Activated CD4-positive, alpha-beta T cell treated with anti-CD3 and anti-CD28 coated beads, Interleukin-10, Interleukin-2, amounts not matched to agents 100 ng/mL and 50 ng/mL, durations not matched to agents 16 hours and 8 hours (primary cell): ENCODE measurements at regions not wholly inside any gene's neighbourhood (a gene's known extent, or its start where the extent isn't known, plus 50 kb on each side); places are given as distances from the start of the nearest gene placed in this dataset.

ENCODE experiments used
- DNase-seq: peaks from one replicate; pipeline ENCODE4 v3.0.0-alpha.2; 2020

DNA sequence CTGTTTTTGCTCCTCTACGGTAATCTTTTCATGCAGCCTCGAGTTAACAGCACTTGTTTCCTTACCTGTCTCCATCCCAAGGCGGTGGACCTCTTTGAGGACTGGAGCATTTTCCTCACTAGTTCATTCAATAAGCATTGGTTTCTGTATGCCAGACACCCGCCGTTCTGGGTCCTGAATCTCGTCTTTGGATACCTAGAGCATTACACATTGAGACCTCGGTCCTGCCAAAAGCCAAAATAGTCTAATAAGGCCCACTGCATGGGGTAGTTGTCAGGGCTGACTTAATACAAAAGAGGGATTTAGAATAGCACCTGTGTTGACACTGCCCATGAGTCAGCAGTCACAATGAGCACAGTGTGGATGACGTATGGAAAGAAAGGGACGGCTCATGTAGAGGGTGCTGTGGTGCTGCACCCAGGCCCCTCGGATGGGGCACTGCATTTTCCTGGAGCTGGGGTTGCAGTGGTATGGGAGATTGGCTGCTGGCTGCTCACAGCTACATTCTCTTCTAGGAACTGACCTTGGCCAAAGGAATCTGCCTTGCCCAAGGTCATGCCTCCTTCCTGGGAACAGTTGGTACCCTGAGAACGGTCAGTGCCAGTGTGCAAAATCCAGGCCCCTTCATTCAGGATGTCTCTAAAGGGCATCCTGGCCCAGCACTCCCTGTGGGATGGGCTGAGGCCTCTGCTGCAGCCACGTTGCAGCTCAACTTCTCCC, 126.9 kb upstream of the NCK2 start:
- no peak for DNase-seq

DNA sequence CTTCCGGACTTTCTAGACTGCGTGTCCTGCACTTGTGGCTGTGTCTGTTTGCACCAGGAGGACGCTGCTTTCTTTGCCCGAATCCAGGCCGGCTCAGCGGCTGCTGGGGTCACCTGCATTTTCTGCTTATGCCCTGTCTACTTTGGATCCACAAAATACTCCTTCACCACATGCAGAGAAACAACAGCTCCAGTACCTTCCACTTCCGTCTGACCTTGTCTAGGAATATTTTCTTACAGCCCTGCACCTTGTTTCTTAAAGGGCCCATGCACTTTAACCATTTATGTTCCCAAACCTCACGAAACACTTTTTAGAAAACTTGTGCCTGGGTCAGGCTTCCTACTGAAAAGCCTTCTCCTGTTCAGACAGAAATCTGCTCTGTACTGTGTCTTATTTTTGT, 129.4 kb upstream of the NCK2 start:
- DNase-seq, result no peak

DNA sequence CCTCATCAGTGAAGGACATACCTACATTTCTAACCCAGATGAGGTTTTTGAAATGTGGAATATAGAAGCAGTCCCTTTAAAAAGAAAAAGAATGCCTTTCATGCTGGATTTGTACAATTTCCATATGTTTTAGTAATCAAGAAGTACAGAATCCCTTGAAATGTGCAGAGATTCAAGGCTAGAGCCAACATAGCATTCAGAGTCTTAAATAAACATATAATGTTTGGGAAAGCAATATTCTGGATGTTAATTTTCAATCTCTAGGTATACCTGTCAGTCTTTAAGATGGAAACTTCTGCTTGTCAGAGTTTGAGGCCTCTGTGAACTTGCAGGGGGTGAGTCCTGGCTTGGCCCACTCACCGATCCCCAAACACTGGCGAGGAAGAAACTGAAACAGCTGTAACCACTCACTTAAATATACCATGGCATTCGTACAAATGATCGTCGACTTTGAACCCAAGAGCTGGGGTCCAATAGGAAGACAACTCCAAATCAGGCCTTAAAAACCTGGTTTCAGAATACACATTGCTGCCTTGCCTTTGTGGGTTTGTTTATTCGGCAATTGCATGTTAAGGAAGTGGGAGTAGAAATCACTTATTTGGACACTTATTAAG, 132.8 kb upstream of the NCK2 start:
- no peak for DNase-seq

DNA sequence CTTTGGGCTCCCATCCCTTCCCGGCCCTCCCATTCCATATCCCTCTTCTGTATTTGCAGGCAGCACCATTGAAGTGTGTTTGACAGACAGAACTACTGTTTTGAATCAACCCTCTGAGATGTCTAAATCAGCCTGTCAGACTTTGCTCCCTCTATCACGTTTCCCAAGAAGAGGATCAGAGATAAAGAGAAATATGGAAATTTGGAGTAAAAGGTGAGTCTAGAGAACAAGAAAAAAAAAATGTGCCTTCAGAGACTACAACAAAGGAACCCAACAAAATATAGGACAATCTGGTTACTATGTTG, 133.4 kb upstream of the NCK2 start:
- DNase-seq, result no peak

DNA sequence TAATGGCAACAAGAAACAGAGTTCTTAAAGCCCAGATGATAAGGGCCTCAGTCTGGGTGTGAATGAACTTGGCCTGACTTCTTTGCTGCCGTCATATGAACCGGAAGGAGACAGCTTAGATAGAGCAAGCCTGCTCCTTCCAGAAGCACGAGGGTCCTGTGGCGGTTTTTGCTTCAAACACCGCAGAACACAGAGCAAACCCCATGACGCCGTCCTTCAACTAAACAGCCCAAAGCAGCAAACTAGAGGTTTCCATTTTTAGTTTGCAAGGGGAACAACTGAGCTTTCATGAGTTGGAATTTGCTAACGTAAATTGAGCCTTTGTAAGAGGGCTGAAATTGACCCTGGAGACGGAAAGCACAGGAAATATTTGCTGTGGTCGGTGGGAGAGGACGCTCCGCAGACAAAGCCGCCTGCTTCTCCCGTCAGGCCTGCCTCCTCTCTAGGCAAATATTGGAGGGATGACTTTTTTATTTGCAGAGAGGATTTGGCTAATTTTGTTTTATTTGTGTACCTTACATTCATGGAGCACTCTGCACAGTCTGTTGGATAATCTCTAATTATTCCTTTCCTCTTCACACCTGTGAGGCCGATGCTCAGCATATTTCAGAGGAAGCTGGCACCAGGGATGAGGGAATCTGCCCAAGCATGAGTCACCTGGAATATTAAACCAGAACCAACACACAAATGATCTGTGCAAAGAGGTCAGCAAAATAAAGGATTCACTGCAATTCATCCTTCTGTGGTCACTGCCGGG, 134.0 kb upstream of the NCK2 start:
- DNase-seq, result no peak

DNA sequence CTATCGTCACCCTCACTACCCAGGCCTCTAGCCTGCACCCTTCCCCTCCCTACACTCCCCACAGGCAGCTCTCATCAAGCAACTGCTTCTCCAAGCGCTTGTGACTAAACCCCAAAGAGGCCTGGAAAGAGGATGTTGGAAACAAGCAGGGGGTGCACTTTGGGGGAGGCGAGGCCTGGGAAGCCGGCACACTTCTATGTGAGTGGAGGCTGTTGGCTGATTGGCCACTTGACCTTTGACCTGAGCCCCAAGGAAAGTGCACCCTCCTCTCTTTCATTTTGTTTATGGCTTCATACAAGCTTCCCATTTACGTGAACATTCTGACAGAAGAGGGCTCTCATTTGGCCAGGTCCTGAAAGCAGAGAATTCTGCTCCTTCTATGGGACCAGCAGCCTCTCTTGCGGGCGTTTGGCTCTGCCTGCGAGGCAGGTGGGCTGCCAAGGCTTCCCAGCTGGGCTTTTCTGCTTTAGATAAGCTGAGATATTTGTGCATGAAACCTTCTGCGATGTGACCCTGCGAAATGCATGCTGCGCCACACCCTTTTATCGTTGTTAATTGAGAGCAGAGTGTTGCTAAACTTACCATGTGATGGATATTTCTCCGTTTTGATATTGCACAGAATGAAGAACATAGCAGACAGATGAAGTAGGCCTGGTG, 134.8 kb upstream of the NCK2 start:
- no peak for DNase-seq

DNA sequence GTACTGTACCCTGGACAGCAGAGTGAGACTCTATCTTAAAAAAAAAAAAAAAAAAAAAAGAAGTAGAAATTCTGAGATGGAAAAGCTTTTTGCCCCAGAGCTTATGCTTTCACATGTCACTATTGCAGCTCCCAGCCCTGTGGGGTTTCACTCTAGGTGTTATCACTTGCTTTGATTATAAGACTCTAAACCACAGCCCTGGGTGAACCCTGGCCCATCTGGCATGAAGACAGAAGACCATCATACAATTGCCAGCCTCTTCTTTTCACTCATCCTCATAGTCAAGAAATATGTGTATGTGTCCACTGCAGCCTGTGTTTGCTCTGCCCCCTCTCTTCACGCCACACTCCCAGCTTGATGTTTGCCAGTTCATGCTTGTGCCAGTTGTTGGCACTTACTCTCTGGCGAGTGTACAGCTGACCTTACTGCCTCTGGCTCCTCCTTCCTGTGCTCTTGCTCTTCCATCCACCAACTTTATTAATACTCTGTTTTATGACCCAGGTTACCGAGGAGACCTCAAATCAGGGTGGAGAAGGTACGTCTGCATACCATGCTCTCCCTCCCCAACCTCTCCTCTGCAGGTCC, 136.7 kb upstream of the NCK2 start:
- DNase-seq, result no peak

DNA sequence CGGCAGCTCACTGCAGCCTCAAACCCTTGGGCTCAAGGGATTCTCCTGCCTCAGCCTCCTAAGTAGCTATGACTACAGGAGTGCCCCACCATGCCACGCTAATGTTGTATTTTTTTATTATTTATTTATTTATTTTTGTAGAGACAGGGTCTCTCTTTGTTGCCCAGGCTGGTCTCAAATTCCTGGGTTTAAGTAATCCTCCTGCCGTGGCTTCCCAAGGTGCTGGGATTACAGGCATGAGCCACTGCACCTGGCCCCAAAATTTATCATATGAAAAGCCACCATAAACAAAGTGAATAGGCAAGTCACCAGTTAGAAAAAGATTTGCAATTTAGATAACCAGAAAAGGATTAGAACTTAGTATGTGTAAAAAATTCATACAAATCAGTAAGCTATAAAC, 138.6 kb upstream of the NCK2 start:
- no peak for DNase-seq

DNA sequence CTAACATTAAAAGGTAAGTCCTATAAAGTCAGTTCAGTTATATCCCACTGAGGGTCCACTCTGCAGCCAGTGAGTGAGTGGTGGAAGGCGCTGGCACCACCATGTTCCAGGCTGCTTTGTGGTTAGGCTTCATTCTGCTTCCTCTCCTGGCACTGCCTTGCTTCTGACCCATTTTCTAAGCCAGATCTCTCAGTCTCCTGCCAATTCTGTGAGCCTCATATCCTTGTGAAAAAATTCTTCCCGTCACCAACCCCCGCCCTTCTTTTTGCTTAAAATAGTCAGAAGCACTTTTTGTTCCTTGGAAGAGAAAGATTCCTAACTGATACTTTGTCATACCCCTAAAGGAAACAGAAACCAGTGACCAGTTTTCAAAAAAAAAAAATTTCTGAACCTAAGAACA, 139.8 kb upstream of the NCK2 start:
- no peak for DNase-seq

DNA sequence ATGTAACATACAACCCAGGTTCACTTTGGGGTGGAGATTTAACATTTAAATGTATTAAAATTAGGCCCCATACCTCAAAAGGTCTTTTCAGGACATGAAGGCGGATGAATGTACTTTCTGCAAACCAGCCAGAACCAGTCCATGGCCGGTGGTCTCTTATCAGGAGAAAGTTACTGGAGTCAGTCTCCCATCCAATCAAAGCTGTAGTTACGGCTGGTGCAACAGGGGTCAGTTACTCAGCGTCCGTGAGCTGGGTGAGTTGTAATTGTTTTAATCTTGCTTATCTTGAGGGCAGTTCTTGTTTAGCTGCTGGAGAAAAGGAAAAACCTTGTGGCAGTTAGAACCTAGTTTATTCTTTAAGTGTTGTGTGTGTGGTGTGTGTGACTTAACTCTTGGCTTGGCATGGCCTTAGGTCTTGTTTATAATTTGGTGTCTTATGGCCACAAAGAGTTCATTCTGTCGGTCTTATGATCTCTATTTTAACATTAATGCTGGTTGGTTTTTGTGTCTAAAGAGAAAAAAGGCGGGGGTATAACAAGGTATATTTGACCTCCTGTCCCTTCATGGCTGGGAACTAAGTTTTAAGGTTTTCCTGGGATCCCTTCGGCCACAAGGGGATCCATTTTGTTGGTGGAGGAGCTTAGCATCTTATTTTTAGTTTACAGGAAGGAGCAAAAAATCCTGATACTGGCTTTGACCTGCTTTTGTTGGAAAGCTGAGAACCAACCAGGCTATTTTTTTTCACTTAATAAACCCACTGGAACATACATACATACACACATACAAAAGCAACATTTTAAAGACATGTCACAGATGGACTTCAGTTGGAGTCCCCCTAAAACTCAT, 143.5 kb upstream of the NCK2 start:
- DNase-seq, result no peak

DNA sequence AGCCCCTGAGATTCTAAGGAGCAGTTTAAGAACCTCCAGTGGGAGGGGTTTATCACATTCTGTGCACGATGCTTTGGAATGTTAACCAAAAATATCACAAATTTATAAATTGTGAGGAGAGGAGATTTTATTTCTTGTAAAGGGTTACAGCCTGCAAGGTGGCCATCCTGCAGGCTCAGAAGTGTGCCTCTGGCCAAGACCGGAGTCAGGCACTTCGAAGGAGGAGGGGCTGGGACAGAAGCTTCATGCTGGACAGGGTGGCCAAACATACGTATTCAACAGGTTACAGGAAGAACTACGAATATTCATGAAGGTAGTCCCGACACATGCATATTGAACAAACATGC, 144.1 kb upstream of the NCK2 start:
- DNase-seq, result no peak

DNA sequence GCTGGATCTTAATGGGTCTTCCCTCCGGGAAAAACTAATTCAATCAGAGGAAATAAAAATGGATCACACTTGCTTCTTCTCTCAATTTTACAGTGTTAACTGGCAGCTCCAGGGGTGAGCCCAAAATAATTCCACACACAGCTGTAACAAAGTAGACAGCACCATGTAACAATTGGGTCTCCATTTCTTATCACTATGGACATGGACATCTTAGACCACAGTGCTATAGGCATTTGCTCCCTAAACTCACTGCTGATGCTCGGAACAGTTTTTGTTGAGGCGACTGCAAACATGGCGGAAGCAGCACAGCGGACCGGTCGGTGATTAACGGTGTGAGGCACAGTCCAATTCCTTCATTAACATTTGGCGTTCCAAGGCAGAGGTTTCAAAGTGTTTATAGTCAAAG, 144.7 kb upstream of the NCK2 start:
- DNase-seq, result no peak

DNA sequence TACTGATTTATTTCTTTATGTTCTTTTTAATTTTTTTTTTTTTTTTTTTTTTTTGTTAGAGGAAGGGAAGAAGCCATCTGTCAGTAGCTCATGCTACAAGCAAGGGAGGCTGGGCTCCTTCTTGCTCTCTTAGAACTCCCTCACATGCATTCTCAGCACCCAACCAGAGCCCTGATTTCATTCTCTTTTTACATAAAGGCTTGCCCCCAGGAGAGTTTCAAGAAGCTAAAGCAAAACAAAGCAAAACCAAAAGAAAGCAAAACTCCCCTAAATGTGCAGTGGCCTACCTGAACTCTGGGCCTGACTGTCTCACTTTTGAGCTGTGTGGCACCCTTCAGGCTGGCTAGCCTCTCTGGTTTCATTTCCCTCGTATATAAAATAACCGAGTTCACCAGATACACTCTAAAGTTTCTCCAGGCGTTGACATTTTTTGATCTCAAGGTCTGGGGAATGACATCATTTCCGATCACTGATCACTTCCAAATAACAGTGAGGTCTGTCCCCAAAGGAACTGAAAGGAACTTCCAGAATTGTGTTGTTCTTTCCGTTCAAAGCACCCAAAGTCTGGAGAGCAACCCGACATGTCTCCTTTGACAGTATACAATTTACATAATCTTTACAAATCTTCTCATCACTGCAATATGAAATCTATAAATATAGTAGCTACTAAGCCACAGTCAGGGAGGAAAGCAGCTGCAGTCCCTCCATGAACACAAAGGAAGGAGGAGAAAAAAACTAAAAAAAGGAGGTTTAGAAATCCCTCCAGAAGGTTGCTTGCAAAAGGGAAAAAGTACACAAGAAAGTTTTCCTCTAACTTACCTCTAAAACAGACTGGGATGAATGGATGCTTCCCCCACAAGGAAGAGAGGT, 145.6 kb upstream of the NCK2 start:
- no peak for DNase-seq

DNA sequence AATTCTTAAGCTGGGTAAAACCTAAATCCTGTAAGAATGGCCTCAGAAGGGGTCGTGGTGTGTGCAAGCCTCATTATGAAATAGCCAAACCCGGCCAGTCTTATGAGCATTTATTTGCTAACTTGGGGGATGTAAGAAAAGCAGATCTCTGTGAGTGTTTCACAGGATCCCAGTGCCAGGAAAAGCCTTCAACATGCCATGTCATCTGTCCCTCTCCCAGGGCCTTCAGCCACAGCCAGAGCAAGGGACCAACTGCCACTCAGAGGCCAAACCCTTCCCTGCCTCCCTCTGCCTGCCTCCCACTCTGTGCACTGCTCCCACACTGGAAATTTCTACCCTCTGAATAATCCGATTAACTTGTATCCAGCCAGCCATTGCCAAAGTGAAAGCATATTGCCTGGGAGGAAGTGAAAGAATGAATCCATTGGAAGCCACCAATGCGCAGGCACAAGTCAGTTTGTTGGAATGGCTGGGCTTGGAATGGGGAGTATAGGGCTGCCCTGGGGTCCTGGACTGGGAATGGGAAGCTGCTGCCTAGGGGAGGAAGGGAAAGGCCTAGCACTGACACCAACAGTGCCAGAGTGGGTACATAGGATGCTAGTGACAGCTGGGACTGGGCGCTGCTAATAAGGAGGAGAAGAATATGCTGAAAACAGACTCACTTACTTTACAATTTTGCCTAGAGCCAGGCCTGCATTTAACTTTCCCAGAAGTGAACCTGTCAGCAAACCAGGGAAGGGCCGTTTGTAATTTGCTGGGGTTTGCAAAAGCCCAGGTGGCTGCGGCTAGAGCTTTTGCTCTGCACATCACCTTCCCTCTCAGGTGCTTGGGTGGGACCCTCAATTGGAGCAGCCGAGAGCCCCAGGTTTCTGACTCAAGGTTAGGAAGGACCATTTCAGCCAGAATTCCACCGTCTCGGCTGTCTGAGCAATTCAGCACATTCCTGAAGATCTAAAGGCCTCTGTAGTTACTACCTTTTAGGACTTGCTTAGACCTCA, 146.6 kb upstream of the NCK2 start:
- DNase-seq, result no peak

DNA sequence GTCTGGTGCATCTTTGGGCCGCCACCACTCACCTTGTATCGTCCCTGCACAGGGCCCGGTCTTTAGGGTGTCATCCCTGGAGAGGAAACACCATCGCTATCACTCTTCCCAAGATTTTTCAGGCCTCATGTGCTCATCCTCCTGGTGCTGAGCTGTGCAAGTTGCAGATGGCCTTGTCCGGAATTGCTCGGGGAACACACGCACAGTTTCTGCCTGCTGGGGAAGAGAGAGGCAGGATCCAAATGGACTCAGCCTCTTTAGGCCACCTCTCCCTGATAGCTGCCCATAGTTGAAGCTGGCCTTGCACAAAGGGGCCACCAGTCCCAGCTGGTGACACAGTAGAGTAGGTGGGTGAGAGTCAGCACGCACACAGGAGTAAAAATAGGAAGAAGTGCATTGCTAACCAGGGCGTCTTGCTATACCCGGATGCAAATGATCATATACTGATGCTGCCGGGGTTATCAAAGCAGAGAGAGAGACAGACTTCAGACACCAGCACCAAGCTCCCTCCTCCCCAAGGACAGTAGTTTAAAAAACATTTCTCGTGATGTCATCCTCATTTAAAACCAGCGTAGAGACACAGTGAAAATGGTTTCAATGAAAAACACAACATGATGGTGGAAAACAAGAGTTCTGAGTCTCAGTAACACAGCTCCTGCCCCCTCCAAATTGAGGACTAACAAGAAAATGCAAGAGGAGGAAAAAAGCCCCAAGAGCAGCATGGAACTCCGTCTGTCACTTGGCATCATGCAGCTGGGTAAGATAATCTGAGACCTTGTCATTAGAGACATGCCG, 147.5 kb upstream of the NCK2 start:
- no peak for DNase-seq

DNA sequence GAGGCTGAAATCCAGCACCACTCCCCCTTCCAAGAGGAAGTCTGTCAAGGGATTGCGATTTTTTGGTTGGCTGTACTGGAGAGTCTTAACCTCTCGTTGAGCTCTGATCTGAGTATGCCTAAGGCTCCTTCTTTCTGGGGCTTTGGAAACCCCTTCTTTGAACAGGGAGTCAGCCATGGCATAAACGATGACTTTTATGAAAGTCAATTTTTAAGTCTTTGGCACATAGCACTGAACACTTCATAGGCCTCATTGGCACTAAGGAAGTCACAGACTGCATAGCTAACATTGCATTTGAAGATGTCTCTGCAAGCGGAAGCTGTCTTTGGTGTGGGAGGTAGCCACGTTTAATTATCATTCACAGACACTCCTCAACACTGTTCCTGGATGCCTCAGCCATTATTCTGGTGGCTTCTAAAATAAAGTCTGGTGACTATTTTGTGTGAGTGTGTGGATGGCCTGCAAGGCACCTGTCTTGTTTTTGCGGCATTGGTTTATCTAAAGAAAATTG, 148.2 kb upstream of the NCK2 start:
- DNase-seq, result no peak

DNA sequence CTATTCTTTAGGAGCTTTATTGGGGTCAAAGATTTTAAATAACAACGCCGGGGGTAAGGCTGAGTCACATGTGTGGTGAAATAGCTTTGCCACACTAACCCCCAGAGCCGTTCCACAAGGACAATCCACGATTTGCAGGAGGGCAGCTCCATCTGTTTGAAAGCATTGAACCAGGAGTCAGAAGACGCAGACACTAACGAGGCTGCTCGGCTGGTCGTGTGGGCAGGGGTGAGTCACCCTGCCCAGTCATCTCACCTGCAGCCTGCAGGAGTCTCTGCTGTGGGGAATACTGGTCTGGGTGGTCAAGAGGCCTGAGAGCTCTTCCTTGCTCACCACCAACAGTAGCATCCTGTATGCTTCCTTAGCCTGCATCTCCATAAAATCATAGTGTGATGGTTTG, 149.2 kb upstream of the NCK2 start:
- no peak for DNase-seq

DNA sequence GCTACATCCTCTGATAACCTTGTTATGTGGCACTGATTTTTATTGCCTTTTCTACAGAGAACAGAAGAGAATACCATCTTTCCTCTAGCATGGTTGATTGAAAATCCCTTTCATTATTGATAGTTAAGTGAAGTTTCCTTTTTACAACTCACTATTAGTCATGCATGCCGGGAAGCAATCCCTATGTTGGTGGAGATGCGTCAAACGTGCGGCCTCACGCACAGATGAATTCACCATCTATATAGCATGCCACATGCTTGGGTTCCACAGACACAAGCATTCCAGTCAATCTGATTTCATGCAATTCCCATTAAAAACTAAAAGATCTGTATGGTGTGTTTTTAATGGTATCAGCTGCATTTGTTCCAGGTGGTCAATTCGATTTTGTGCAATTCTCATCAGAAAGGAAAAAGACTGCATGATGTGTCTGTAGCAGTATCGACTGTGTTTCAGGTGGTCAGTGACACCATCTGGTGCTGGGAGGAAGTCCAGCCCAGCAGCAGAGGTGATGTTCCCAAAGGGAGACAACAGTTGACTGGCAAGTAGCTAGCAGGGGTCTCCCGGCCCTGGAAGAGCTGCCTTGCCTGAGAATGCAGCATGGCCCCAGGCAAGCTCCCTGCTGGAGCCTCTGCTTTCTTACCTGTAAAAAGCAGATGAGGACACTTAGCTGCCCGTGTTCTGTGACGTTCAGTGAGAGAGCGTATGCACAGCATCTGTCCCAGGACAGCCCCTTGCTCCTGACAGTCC, 151.3 kb upstream of the NCK2 start:
- DNase-seq, result no peak

DNA sequence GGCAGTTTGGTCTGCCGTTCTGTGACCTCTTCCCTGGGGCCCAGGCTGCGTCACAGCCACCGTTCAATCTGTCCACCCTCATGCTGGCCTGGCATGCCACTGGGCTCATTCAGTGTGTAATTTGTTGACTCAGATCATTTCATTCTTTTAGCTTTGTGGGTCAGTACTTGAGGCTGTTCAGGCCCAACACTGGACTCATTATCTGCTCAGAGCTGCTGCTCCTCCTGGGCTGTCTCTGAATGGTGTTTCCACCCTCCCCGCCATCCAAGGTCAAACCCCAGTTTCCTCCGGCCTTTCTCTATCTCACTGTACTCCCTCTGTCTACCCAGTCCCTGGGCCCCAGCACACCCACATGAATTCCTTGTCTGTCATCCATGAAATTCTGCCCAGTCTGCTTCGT, 152.4 kb upstream of the NCK2 start:
- no peak for DNase-seq
